Colonic mucosa (tissue), 4 donors: ENCODE measurements at regions not wholly inside any gene's neighbourhood (a gene's known extent, or its start where the extent isn't known, plus 50 kb on each side); places are given as distances from the start of the nearest gene placed in this dataset.

Experiments used
- DNase-seq: peaks from one replicate; pipeline ENCODE4 v3.0.0-alpha.2; 2020
- H3K27ac ChIP-seq: fragments of 200-600 bp; one replicate; pipeline ENCODE4 v1.8.0; 2021
- H3K27me3 ChIP-seq: fragments of 200-600 bp; one replicate; pipeline ENCODE4 v1.8.0; 2021
- H3K36me3 ChIP-seq: fragments of 200-600 bp; one replicate; pipeline ENCODE4 v1.8.0; 2021
- H3K4me1 ChIP-seq: fragments of 200-600 bp; one replicate; pipeline ENCODE4 v1.8.0; 2021; ENCODE audit warnings: mild to moderate bottlenecking
- H3K4me3 ChIP-seq: fragments of 200-600 bp; one replicate; pipeline ENCODE4 v1.8.0; 2021
- H3K9ac ChIP-seq, 2 donors: one replicate each; pipeline ENCODE4 v1.7.0; 2013; ENCODE audit warnings: control low read depth in 2 of 2, low read depth in 2 of 2, low read length in 2 of 2
- H3K9me3 ChIP-seq: fragments of 200-600 bp; one replicate; pipeline ENCODE4 v1.8.0; 2021
- intact Hi-C: fragments of 100-400 bp; cut with DNase I; formaldehyde crosslinking; loops from one replicate; pipeline ENCODE4 v1.14.1; 2022
- TF ChIP-seq, protein P1 (sequence below): fragments of 200-600 bp; IDR thresholded peaks from one replicate; pipeline ENCODE4 v1.8.0; 2022; ENCODE audit warnings: antibody characterized with exemption, mild to moderate bottlenecking
- donor health status: healthy.
- donor health status: DM: no; HTN: no; CAD: no.
- donor health status: DM: no; HTN: no; CAD: no.

GRCh38 chr4:117376692-117377091 lies 291.3 kb upstream of the TRAM1L1 start:
- Histone ChIP-seq H3K27me3 (no peaks in the 10 kb centered on the region), H3K9me3 (no peaks in the 10 kb centered on the region), H3K9ac (no peak overlapping the region), H3K4me3 (no peak overlapping the region), H3K4me1 (no peaks in the 10 kb centered on the region), H3K36me3 (no peaks in the 10 kb centered on the region), H3K27ac (no peak overlapping the region)
- intact Hi-C loops: no loop called here
- TF ChIP-seq, protein P1, sequence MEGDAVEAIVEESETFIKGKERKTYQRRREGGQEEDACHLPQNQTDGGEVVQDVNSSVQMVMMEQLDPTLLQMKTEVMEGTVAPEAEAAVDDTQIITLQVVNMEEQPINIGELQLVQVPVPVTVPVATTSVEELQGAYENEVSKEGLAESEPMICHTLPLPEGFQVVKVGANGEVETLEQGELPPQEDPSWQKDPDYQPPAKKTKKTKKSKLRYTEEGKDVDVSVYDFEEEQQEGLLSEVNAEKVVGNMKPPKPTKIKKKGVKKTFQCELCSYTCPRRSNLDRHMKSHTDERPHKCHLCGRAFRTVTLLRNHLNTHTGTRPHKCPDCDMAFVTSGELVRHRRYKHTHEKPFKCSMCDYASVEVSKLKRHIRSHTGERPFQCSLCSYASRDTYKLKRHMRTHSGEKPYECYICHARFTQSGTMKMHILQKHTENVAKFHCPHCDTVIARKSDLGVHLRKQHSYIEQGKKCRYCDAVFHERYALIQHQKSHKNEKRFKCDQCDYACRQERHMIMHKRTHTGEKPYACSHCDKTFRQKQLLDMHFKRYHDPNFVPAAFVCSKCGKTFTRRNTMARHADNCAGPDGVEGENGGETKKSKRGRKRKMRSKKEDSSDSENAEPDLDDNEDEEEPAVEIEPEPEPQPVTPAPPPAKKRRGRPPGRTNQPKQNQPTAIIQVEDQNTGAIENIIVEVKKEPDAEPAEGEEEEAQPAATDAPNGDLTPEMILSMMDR: no peak
- no peak for DNase-seq

DNA sequence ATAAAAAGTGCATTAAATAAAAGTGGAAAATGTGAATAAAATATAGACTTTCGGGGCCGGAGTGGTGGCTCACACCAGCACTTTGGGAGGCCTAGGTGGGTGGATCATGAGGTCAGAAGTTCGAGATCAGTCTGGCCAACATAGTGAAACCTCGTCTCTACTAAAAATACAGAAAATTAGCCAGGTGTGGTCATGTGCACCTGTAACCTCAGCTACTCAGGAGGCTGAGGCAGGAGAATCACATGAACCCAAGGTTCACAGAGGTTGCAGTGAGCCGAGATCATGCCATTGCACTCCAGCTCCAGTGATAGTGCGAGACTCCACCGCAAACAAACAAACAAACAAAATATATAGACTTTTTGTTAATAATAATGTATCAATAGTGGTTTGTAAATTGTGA lies 293.6 kb upstream of the TRAM1L1 start:
- DNase-seq: no peak
- no peaks in the 10 kb centered on the region for H3K27me3 ChIP-seq
- intact Hi-C loops: no loop called here
- no peak overlapping the region for H3K4me3 ChIP-seq
- H3K9me3 ChIP-seq: no peaks in the 10 kb centered on the region
- no peaks in the 10 kb centered on the region for H3K4me1 ChIP-seq
- no peak overlapping the region for H3K27ac ChIP-seq
- no peak overlapping the region for H3K9ac ChIP-seq
- no peaks in the 10 kb centered on the region for H3K36me3 ChIP-seq
- TF ChIP-seq, protein P1: no peak

DNA sequence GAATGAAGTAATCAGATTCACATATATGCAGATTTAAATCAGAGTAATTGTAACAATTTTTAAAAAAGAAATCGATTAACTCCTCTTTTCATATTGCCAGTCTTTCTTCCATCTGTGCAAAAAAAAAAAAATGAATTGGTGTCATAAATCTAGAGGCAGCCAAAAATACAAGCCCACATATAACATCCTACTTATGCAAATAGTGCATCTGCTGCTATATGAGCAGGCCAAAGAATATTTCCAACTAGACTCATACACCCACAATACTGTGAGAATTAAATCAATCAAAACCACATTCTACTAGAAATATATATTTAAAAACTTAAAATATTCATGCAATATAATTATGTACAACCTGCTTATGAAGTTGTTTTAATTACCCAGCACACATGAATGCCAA lies 298.1 kb upstream of the TRAM1L1 start:
- DNase-seq: no peak
- Histone ChIP-seq H3K4me3 (no peak overlapping the region), H3K27ac (no peak overlapping the region), H3K4me1 (no peaks in the 10 kb centered on the region), H3K27me3 (no peaks in the 10 kb centered on the region), H3K9ac (no peak overlapping the region), H3K36me3 (no peaks in the 10 kb centered on the region), H3K9me3 (no peaks in the 10 kb centered on the region)
- TF ChIP-seq, protein P1: no peak
- intact Hi-C loops: no loop called here

- intact Hi-C loops: no loop called here
- Histone ChIP-seq H3K9ac (no peak overlapping the region), H3K27ac (no peak overlapping the region), H3K4me1 (no peaks in the 10 kb centered on the region), H3K4me3 (no peak overlapping the region), H3K9me3 (no peaks in the 10 kb centered on the region), H3K36me3 (no peaks in the 10 kb centered on the region), H3K27me3 (no peaks in the 10 kb centered on the region)
- TF ChIP-seq, protein P1: no peak
- DNase-seq: no peak
These were observed 300.1 kb upstream of the TRAM1L1 start for GRCh38 chr4:117385526-117385925.

- no peaks in the 10 kb centered on the region for H3K27me3 ChIP-seq
- no peak overlapping the region for H3K9ac ChIP-seq
- no peak overlapping the region for H3K4me3 ChIP-seq
- H3K27ac ChIP-seq: no peak overlapping the region
- intact Hi-C loops: no loop called here
- TF ChIP-seq, protein P1: no peak
- no peaks in the 10 kb centered on the region for H3K4me1 ChIP-seq
- no peaks in the 10 kb centered on the region for H3K9me3 ChIP-seq
- no peaks in the 10 kb centered on the region for H3K36me3 ChIP-seq
- no peak for DNase-seq
These were observed 301.7 kb upstream of the TRAM1L1 start for GRCh38 chr4:117387072-117387471.
